MCF 10A (cell line): ENCODE measurements at regions not wholly inside any gene's neighbourhood (a gene's known extent, or its start where the extent isn't known, plus 50 kb on each side); places are given as distances from the start of the nearest gene placed in this dataset.

Experiments
- BruUV-seq: library from RNA; stranded (reverse); fragments of 400-500 nt; replicated peaks from 2 replicates; lab custom pipeline; 2021; lab: Mats Ljungman, UMichigan
- CTCF ChIA-PET: fragments of 300-600 bp; sonication (Branson Sonifier 250); formaldehyde crosslinking; extraction: SDS; loops from one replicate; lab custom pipeline; 2021; ENCODE audit warnings: antibody characterized with exemption, inconsistent platforms; lab: Yijun Ruan, JAX
- POLR2A ChIA-PET: fragments of 300-600, 350-650 bp; sonication (Branson Sonifier 250); formaldehyde crosslinking; extraction: SDS; loops from one replicate; lab custom pipeline; 2020; ENCODE audit warnings: antibody characterized with exemption, inconsistent platforms; lab: Yijun Ruan, JAX
- DNase-seq: peaks from one replicate; pipeline ENCODE4 v3.0.0-alpha.2; 2018; ENCODE audit not compliant: unreplicated experiment
- H3K27ac Mint-ChIP-seq: one replicate; pipeline ENCODE4 v1.8.0; 2022; ENCODE audit warnings: mild to moderate bottlenecking, low read depth, mixed read lengths; ENCODE audit not compliant: unreplicated experiment
- H3K27me3 Mint-ChIP-seq: one replicate; pipeline ENCODE4 v1.8.0; 2022; ENCODE audit warnings: mixed read lengths; ENCODE audit not compliant: insufficient read depth, unreplicated experiment
- H3K36me3 Mint-ChIP-seq: one replicate; pipeline ENCODE4 v1.8.0; 2022; ENCODE audit warnings: mild to moderate bottlenecking, moderate library complexity, mixed read lengths; ENCODE audit not compliant: insufficient read depth, unreplicated experiment
- H3K4me1 Mint-ChIP-seq: one replicate; pipeline ENCODE4 v1.8.0; 2022; ENCODE audit warnings: mixed read lengths; ENCODE audit not compliant: insufficient read depth, unreplicated experiment
- H3K4me3 Mint-ChIP-seq: one replicate; pipeline ENCODE4 v1.8.0; 2022; ENCODE audit warnings: mild to moderate bottlenecking, moderate library complexity, mixed read lengths; ENCODE audit not compliant: unreplicated experiment
- H3K9me3 Mint-ChIP-seq: one replicate; pipeline ENCODE4 v1.8.0; 2022; ENCODE audit warnings: mixed read lengths; ENCODE audit not compliant: unreplicated experiment
- CTCF ChIP-seq: fragments of 200-600 bp; IDR thresholded peaks from one replicate; pipeline ENCODE4 v1.8.0; 2022; ENCODE audit warnings: antibody characterized with exemption, mild to moderate bottlenecking; ENCODE audit not compliant: unreplicated experiment
- intact Hi-C: fragments of 100-400 bp; cut with micrococcal nuclease; formaldehyde crosslinking; loops from 2 replicates; pipeline ENCODE4 v1.14.1; 2022

- Mint-ChIP-seq H3K27me3 (no peaks in the 10 kb centered on the region), H3K4me1 (no peaks in the 10 kb centered on the region), H3K4me3 (no peak overlapping the region), H3K36me3 (no peaks in the 10 kb centered on the region), H3K9me3 (no peaks in the 10 kb centered on the region), H3K27ac (no peak overlapping the region)
- BruUV-seq, result no TSS peak
- TF ChIP-seq CTCF, result no peak
- intact Hi-C loops, result no loop called here
- ChIA-PET POLR2A (interaction anchor here (0.7 to 1.6 kb wide), 2 partner anchors 17 to 498 kb away, joined by 3 to 4 read pairs; no protein-coding TSS in a partner anchor), CTCF (no interaction called here)
- no peak for DNase-seq
Observed at GRCh38 chr4:119816473-119816872, 187.9 kb upstream of the PDE5A start.

- peaks cover 8% of the 10 kb centered on the region for H3K9me3 Mint-ChIP-seq
- ChIA-PET CTCF (no interaction called here), POLR2A (no interaction called here)
- no peaks in the 10 kb centered on the region for H3K4me1 Mint-ChIP-seq
- no TSS peak for BruUV-seq
- H3K27me3 Mint-ChIP-seq, result no peaks in the 10 kb centered on the region
- H3K4me3 Mint-ChIP-seq, result no peak overlapping the region
- no peak for TF ChIP-seq CTCF
- DNase-seq, result no peak
- intact Hi-C loops, result no loop called here
- H3K27ac Mint-ChIP-seq, result no peak overlapping the region
- no peaks in the 10 kb centered on the region for H3K36me3 Mint-ChIP-seq
Observed at GRCh38 chr4:119810001-119810400, 181.4 kb upstream of the PDE5A start.

- peaks cover 13% of the 10 kb centered on the region for H3K27me3 Mint-ChIP-seq
- H3K27ac Mint-ChIP-seq, result no peak overlapping the region
- intact Hi-C loops, result no loop called here
- no peaks in the 10 kb centered on the region for H3K4me1 Mint-ChIP-seq
- BruUV-seq, result no TSS peak
- POLR2A ChIA-PET, result no interaction called here
- no peak for DNase-seq
- H3K36me3 Mint-ChIP-seq, result no peaks in the 10 kb centered on the region
- no peak overlapping the region for H3K4me3 Mint-ChIP-seq
- CTCF ChIA-PET, result no interaction called here
- no peak for TF ChIP-seq CTCF
- H3K9me3 Mint-ChIP-seq, result peaks cover under 1% of the 10 kb centered on the region
Observed at GRCh38 chr4:119804404-119804803, 175.8 kb upstream of the PDE5A start.

- peaks cover 1% of the 10 kb centered on the region for H3K27me3 Mint-ChIP-seq
- H3K36me3 Mint-ChIP-seq, result no peaks in the 10 kb centered on the region
- no peak overlapping the region for H3K4me3 Mint-ChIP-seq
- DNase-seq, result no peak
- H3K9me3 Mint-ChIP-seq, result no peaks in the 10 kb centered on the region
- no peaks in the 10 kb centered on the region for H3K4me1 Mint-ChIP-seq
- intact Hi-C loops, result no loop called here
- TF ChIP-seq CTCF, result no peak
- CTCF ChIA-PET, result interaction anchor here (0.6 to 0.8 kb wide), 2 partner anchors 9 to 217 kb away, joined by 4 to 5 read pairs; no protein-coding TSS in a partner anchor
- no peak overlapping the region for H3K27ac Mint-ChIP-seq
- POLR2A ChIA-PET, result no interaction called here
- no TSS peak for BruUV-seq
Observed at GRCh38 chr4:119797238-119797894, 168.8 kb upstream of the PDE5A start.
